HEK293 (cell line): ENCODE measurements at regions not wholly inside any gene's neighbourhood (a gene's known extent, or its start where the extent isn't known, plus 50 kb on each side); places are given as distances from the start of the nearest gene placed in this dataset.

Experiments
- CTCF ChIP-seq: fragments of 450-650 bp; formaldehyde crosslinking; IDR thresholded peaks from 2 replicates; pipeline ENCODE4 v1.5.1; 2016; ENCODE audit warnings: missing biosample characterization, missing genetic modification characterization
- KLF1 ChIP-seq: fragments of 450-650 bp; formaldehyde crosslinking; IDR thresholded peaks from 2 replicates; pipeline ENCODE4 v1.5.1; 2016; ENCODE audit warnings: missing biosample characterization, missing genetic modification characterization
- YY1 ChIP-seq: fragments of 450-650 bp; formaldehyde crosslinking; IDR thresholded peaks from 2 replicates; pipeline ENCODE4 v1.5.1; 2018; ENCODE audit warnings: missing biosample characterization, missing genetic modification characterization
- ZFP3 ChIP-seq: fragments of 450-650 bp; formaldehyde crosslinking; IDR thresholded peaks from 2 replicates; pipeline ENCODE4 v1.5.1; 2016; ENCODE audit warnings: low read depth, missing biosample characterization, missing genetic modification characterization
- ZNF24 ChIP-seq: fragments of 450-650 bp; formaldehyde crosslinking; IDR thresholded peaks from 2 replicates; pipeline ENCODE4 v1.5.1; 2016; ENCODE audit warnings: missing biosample characterization, missing genetic modification characterization
- ZNF416 ChIP-seq: fragments of 450-650 bp; formaldehyde crosslinking; IDR thresholded peaks from 2 replicates; pipeline ENCODE4 v1.5.1; 2016; ENCODE audit warnings: missing biosample characterization, missing genetic modification characterization
- ZNF791 ChIP-seq: fragments of 450-650 bp; formaldehyde crosslinking; IDR thresholded peaks from 2 replicates; pipeline ENCODE4 v1.5.1; 2016; ENCODE audit warnings: missing biosample characterization, missing genetic modification characterization
- ZSCAN16 ChIP-seq: fragments of 450-650 bp; formaldehyde crosslinking; IDR thresholded peaks from 2 replicates; pipeline ENCODE4 v1.5.1; 2016; ENCODE audit warnings: missing biosample characterization, missing genetic modification characterization
- ZSCAN30 ChIP-seq: fragments of 450-650 bp; IDR thresholded peaks from 2 replicates; pipeline ENCODE4 v1.5.1; 2018; ENCODE audit warnings: missing biosample characterization, mild to moderate bottlenecking, missing genetic modification characterization, moderate library complexity

DNA sequence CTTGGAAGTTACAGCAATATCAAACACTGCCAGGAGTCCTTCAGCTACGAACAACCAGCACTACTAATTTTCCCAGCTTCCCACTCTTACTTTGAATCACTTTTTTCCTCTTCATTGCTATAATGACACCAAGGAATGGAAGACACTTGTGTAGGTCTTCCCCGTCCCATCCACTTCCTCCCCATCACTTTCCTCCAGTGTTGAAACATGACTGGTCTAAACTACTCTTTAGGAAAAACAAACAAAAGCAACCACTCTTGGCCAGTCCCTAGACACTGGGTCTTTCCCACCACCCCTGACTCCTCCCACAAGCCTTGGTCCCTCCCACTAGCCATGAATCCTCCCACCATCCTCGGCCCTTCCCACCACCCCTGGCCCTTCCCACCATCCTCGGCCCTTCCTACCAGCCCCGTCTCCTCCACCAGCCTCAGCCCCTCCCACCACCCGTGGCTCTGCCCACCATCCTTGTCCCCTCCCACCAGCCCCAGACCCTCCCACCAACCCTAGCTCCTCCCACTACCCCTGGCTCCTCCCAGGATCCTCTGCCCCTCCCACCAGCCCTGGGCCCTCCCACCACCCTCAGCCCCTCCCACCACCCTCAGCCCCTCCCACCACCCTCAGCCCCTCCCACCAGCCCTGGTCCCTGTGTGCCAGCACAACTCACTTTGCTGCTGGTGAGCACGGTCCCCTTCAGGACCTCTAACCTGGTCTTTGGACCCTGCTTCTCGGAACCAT lies 68.5 kb downstream of the CXCL12 start:
- TF ChIP-seq ZNF24 (tag by site-specific recombination) (no peak), ZFP3 (tag by site-specific recombination) (no peak), ZSCAN16 (tag by site-specific recombination) (no peak), YY1 (tag by site-specific recombination) (no peak), ZNF791 (no peak), ZSCAN30 (tag by site-specific recombination) (no peak), ZNF416 (tag by site-specific recombination) (no peak), KLF1 (tag by site-specific recombination) (no peak), CTCF (tag by site-specific recombination) (no peak)
